Vagina (tissue), 2 donors: ENCODE measurements at regions not wholly inside any gene's neighbourhood (a gene's known extent, or its start where the extent isn't known, plus 50 kb on each side); places are given as distances from the start of the nearest gene placed in this dataset.

Experiments
- CTCF ChIP-seq, 3 experiments: fragments of 450-650 bp in 2 of 3; fragments of 200-600 bp in 1 of 3; sonication (generic) in 1 of 3; IDR thresholded peaks; one replicate each; pipeline ENCODE4 v1.5.1; 2017 to 2019; ENCODE audit warnings: antibody characterized with exemption in 3 of 3, mild to moderate bottlenecking in 2 of 3, moderate library complexity in 2 of 3
- POLR2A ChIP-seq, 2 donors: fragments of 450-650 bp; IDR thresholded peaks; one replicate each; pipeline ENCODE4 v1.6.1; 2017; ENCODE audit warnings: antibody characterized with exemption in 2 of 2, mild to moderate bottlenecking in 2 of 2, moderate library complexity in 2 of 2
- POLR2AphosphoS5 ChIP-seq, 2 donors: sonication (generic); formaldehyde crosslinking; IDR thresholded peaks; one replicate each; pipeline ENCODE4 v1.9.0; 2017; ENCODE audit warnings: antibody characterized with exemption in 2 of 2, mild to moderate bottlenecking in 2 of 2, low read depth in 1 of 2; ENCODE audit not compliant: insufficient read depth in 1 of 2

- TF ChIP-seq CTCF (IDR thresholded peaks at IDR 0.05) (no peak), POLR2AphosphoS5 (IDR thresholded peaks at IDR 0.05; ENCODE audit: insufficient read depth in 1 of 2, low read depth in 1 of 2) (no peak), POLR2A (IDR thresholded peaks at IDR 0.05) (no peak)
Observed at GRCh38 chr12:14058717-14059116, 77.3 kb upstream of the GRIN2B start.
